IMR-90 (cell line): ENCODE measurements at regions not wholly inside any gene's neighbourhood (a gene's known extent, or its start where the extent isn't known, plus 50 kb on each side); places are given as distances from the start of the nearest gene placed in this dataset.

Experiments used
- ATAC-seq: fragments of 200-7000 bp; cut with Tn5 transposase; 2 replicates; pipeline ENCODE4 v1.9.1; 2020; ENCODE audit warnings: low read depth, mild to moderate bottlenecking, moderate library complexity
- BruUV-seq: library from RNA; stranded (reverse); fragments of 400-500 nt; replicated peaks from 2 replicates; lab custom pipeline; 2021; lab: Mats Ljungman, UMichigan
- CTCF ChIA-PET: fragments of 300-600 bp; formaldehyde crosslinking; extraction: SDS; loops from one replicate; lab custom pipeline; 2021; ENCODE audit warnings: antibody characterized with exemption; lab: Yijun Ruan, JAX
- POLR2A ChIA-PET: fragments of 300-600 bp; sonication (Branson Sonifier 250); formaldehyde crosslinking; loops from one replicate; lab custom pipeline; 2022; ENCODE audit warnings: antibody characterized with exemption; ENCODE audit not compliant: unreplicated experiment; lab: Charles Lee
- DNase-seq: peaks from one replicate; pipeline ENCODE4 v3.0.0; 2013
- H2AFZ ChIP-seq: replicated peaks from 2 replicates; pipeline ENCODE3; 2013; ENCODE audit warnings: low read length, mild to moderate bottlenecking; ENCODE audit not compliant: poor library complexity
- H2AK5ac ChIP-seq: 2 replicates; pipeline ENCODE4 v1.6.1; 2013; ENCODE audit warnings: low read depth, low read length, inconsistent platforms
- H2AK9ac ChIP-seq: replicated peaks from 2 replicates; pipeline ENCODE3; 2013; ENCODE audit warnings: mild to moderate bottlenecking, low read depth, low read length, moderate library complexity; ENCODE audit not compliant: poor library complexity
- H2BK120ac ChIP-seq: 2 replicates; pipeline ENCODE4 v1.6.1; 2013; ENCODE audit warnings: low read depth, low read length, inconsistent platforms
- H2BK15ac ChIP-seq: 3 replicates; pipeline ENCODE4 v1.6.1; 2013; ENCODE audit warnings: low read depth, low read length, inconsistent platforms
- H2BK20ac ChIP-seq: 2 replicates; pipeline ENCODE4 v1.6.1; 2013; ENCODE audit warnings: low read depth, mild to moderate bottlenecking, inconsistent platforms, low read length, moderate library complexity
- H2BK5ac ChIP-seq: 2 replicates; pipeline ENCODE4 v1.6.1; 2013; ENCODE audit warnings: mild to moderate bottlenecking, low read depth, low read length, inconsistent platforms; ENCODE audit not compliant: poor library complexity, severe bottlenecking
- H3K14ac ChIP-seq: replicated peaks from 2 replicates; pipeline ENCODE4 v1.6.1; 2013; ENCODE audit warnings: low read depth, low read length, inconsistent platforms
- H3K18ac ChIP-seq: 2 replicates; pipeline ENCODE4 v1.6.1; 2013; ENCODE audit warnings: low read depth, low read length, control low read depth
- H3K23ac ChIP-seq: 2 replicates; pipeline ENCODE4 v1.6.1; 2013; ENCODE audit warnings: low read depth, low read length, inconsistent platforms
- H3K27ac ChIP-seq: 2 replicates; pipeline ENCODE4 v1.5.1; 2013; ENCODE audit warnings: mild to moderate bottlenecking, control low read depth, low read length; ENCODE audit not compliant: insufficient read depth
- H3K27me3 ChIP-seq: 2 replicates; pipeline ENCODE4 v1.6.1; 2013; ENCODE audit warnings: low read length; ENCODE audit not compliant: control insufficient read depth, insufficient read depth
- H3K36me3 ChIP-seq: 2 replicates; pipeline ENCODE4 v1.6.1; 2013; ENCODE audit warnings: low read length, mixed read lengths; ENCODE audit not compliant: control insufficient read depth, insufficient read depth
- H3K4ac ChIP-seq: 2 replicates; pipeline ENCODE4 v1.6.1; 2013; ENCODE audit warnings: low read depth, low read length, inconsistent platforms
- H3K4me1 ChIP-seq: 2 replicates; pipeline ENCODE4 v1.6.1; 2013; ENCODE audit warnings: low read length, mixed read lengths; ENCODE audit not compliant: control insufficient read depth, insufficient read depth
- H3K4me2 ChIP-seq: 2 replicates; pipeline ENCODE4 v1.6.1; 2013; ENCODE audit warnings: low read depth, mild to moderate bottlenecking, control low read depth, low read length, moderate library complexity
- H3K4me3 ChIP-seq: 2 replicates; pipeline ENCODE4 v1.5.1; 2013; ENCODE audit warnings: low read depth, mild to moderate bottlenecking, control low read depth, low read length, moderate library complexity; ENCODE audit not compliant: insufficient read depth
- H3K56ac ChIP-seq: 2 replicates; pipeline ENCODE4 v1.6.1; 2013; ENCODE audit warnings: low read length, inconsistent platforms; ENCODE audit not compliant: insufficient read depth; ENCODE audit errors: extremely low read depth
- H3K79me1 ChIP-seq, 2 experiments: 2 replicates each; pipeline ENCODE4 v1.6.1; 2013; ENCODE audit warnings: low read length in 2 of 2, inconsistent platforms in 1 of 2, low read depth in 1 of 2
- H3K9ac ChIP-seq: 2 replicates; pipeline ENCODE4 v1.6.1; 2013; ENCODE audit warnings: low read depth, low read length, control low read depth
- H3K9me1 ChIP-seq: 2 replicates; pipeline ENCODE4 v1.6.1; 2013; ENCODE audit warnings: low read length, inconsistent platforms; ENCODE audit not compliant: insufficient read depth
- H3K9me3 ChIP-seq: 2 replicates; pipeline ENCODE4 v1.6.1; 2013; ENCODE audit warnings: low read length; ENCODE audit not compliant: control insufficient read depth, insufficient read depth
- H4K20me1 ChIP-seq: 2 replicates; pipeline ENCODE4 v1.6.1; 2013; ENCODE audit warnings: low read length, inconsistent platforms; ENCODE audit not compliant: insufficient read depth
- H4K5ac ChIP-seq: 2 replicates; pipeline ENCODE4 v1.6.1; 2013; ENCODE audit warnings: mild to moderate bottlenecking, low read depth, low read length, control low read depth
- H4K8ac ChIP-seq, 2 experiments: 2 replicates each; pipeline ENCODE4 v1.6.1; 2013; ENCODE audit warnings: low read depth in 2 of 2, low read length in 2 of 2, control low read depth in 1 of 2, inconsistent platforms in 1 of 2
- H4K91ac ChIP-seq: 2 replicates; pipeline ENCODE4 v1.6.1; 2013; ENCODE audit warnings: low read depth, low read length, inconsistent platforms; ENCODE audit not compliant: insufficient read depth
- RFX5 ChIP-seq: IDR thresholded peaks from 2 replicates; pipeline ENCODE4 v1.8.0; 2012; ENCODE audit warnings: low read depth, mild to moderate bottlenecking, low read length, moderate library complexity
- SMC3 ChIP-seq: fragments of 150-350 bp; IDR thresholded peaks from 2 replicates; pipeline ENCODE4 v1.6.1; 2016; ENCODE audit warnings: low read depth, mild to moderate bottlenecking, antibody characterized with exemption, low read length, moderate library complexity
- WGBS, 2 experiments: methylation state at CpG; one replicate each; pipeline versions ENCODE4 v1.1.5 to v1.1.7; 2013; ENCODE audit warnings: missing lambda C conversion rate in 2 of 2; ENCODE audit not compliant: insufficient read length in 1 of 2; ENCODE audit errors: extremely low coverage in 2 of 2; 5-methylcytosine and 5-hydroxymethylcytosine counted together
- dilution Hi-C: fragments of 300-500 bp; cut with HindIII; formaldehyde crosslinking; loops from one replicate; pipeline ENCODE4 v1.14.3; 2018; ENCODE audit warnings: low sequenced_read_pairs; ENCODE audit not compliant: unreplicated experiment
- in situ Hi-C: fragments of 300-500 bp; cut with MboI; formaldehyde crosslinking; loops from 3 replicates; pipeline ENCODE4 v1.14.3; 2019; ENCODE audit warnings: low sequenced_read_pairs, inconsistent platforms, mixed read lengths
- intact Hi-C: fragments of 100-400 bp; cut with micrococcal nuclease; formaldehyde crosslinking; loops from 2 replicates; pipeline ENCODE4 v1.10.0; 2022

GRCh38 chr11:36803084-36803483 is 205.0 kb upstream of the RAG2 start:
- CTCF ChIA-PET, result no interaction called here
- Histone ChIP-seq H2BK5ac (no peak overlapping the region), H2AFZ (no peak overlapping the region), H2AK5ac (no peak overlapping the region), H3K23ac (no peak overlapping the region), H3K36me3 (no peaks in the 10 kb centered on the region), H3K79me1 (no peaks in the 10 kb centered on the region), H3K9me3 (no peaks in the 10 kb centered on the region), H3K27ac (no peak overlapping the region), H4K8ac (no peak overlapping the region), H3K9ac (no peak overlapping the region), H3K4me3 (no peak overlapping the region), H3K4ac (no peak overlapping the region), H3K14ac (no peak overlapping the region), H3K27me3 (no peaks in the 10 kb centered on the region), H2BK20ac (no peak overlapping the region), H2BK120ac (no peak overlapping the region), H3K56ac (no peak overlapping the region), H3K9me1 (no peaks in the 10 kb centered on the region), H3K18ac (no peak overlapping the region), H4K91ac (no peak overlapping the region), H2AK9ac (no peak overlapping the region), H2BK15ac (no peak overlapping the region), H4K20me1 (no peaks in the 10 kb centered on the region), H3K4me1 (no peaks in the 10 kb centered on the region), H3K4me2 (no peak overlapping the region), H4K5ac (no peak overlapping the region)
- no CpG with 5 or more reads among the region's 7 CpGs for WGBS, 2 experiments
- POLR2A ChIA-PET, result no interaction called here
- intact Hi-C loops (no loop called here), in situ Hi-C loops (no loop called here), dilution Hi-C loops (no loop called here)
- no peak for DNase-seq
- TF ChIP-seq SMC3, result no peak
- no peak for TF ChIP-seq RFX5
- no TSS peak for BruUV-seq
- ATAC-seq, result no peak
